ENCODE measurements at regions not wholly inside any gene's neighbourhood (a gene's known extent, or its start where the extent isn't known, plus 50 kb on each side); places are given as distances from the start of the nearest gene placed in this dataset.

DNA sequence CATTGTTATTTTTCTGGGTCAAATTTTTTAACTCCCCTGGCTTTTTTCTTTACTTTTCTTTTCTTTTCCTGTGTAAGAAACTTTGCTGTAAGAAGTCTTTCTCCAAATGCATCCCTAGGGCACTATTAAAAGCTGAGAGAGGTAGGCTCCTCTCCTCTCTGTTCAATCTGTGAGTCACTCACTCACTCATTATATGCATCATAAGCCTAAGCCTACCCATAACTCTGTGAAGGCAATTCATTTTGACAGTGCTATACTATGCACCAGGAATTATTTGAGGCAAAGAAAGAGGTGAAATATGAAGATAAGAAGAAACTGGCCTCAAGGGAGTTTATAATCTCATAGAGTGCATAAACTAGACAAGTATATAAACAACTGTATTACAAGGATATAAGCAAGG, 67.9 kb upstream of the PRR16 start (continued):
- no peak for TF ChIP-seq ZBTB10 (CRISPR knock-in tag; IDR thresholded peaks at IDR 0.05; ENCODE audit: borderline replicate concordance)
- no peak for TF ChIP-seq ATF7 (IDR thresholded peaks at IDR 0.05)
- TF ChIP-seq ATF7 (CRISPR knock-in tag; IDR thresholded peaks at IDR 0.05) = no peak
- no peak for TF ChIP-seq TARDBP (CRISPR knock-in tag; IDR thresholded peaks at IDR 0.05)

GRCh38 chr5:120400356-120400755, 63.7 kb upstream of the PRR16 start:
- no peak for ATAC-seq
- H3K36me3 ChIP-seq (replicated peaks in 1 of 2; ENCODE audit: control insufficient read depth in 1 of 2, insufficient read depth in 2 of 2, low read length in 2 of 2) = no peaks in the 10 kb centered on the region
- ChIA-PET POLR2A (no interaction called here), CTCF (ENCODE audit: low intra/inter-chr PET ratio, low total read pairs) (no interaction called here)
- no peak for FAIRE-seq
- no peaks in the 10 kb centered on the region for H3K27me3 ChIP-seq (ENCODE audit: control insufficient read depth in 1 of 2, insufficient read depth in 2 of 2, low read length in 2 of 2)
- H3K27ac ChIP-seq (ENCODE audit: extremely low read length, insufficient read depth, low read length) = no peak overlapping the region
- 6% methylated on average over 1 of the region's 1 CpG for WGBS (ENCODE audit: low lambda C conversion rate)
- intact Hi-C loops (cut with micrococcal nuclease; ENCODE audit: unreplicated experiment) = no loop called here
- H3K4me2 ChIP-seq (ENCODE audit: low read depth, low read length) = no peak overlapping the region
- H3K9me3 ChIP-seq (ENCODE audit: low read length) = peaks cover 22% of the 10 kb centered on the region
- H3K79me2 ChIP-seq (ENCODE audit: insufficient read depth, low read length) = no peaks in the 10 kb centered on the region
- no peak overlapping the region for H3K9ac ChIP-seq (ENCODE audit: insufficient read depth, low read depth, low read length)
- no peak for DNase-seq (ENCODE audit: low spot score)
- TF ChIP-seq SIN3B (IDR thresholded peaks at IDR 0.05; ENCODE audit: low read length) (no peak), PAXIP1 (CRISPR knock-in tag; conservative IDR thresholded peaks at IDR 0.05) (no peak), ZNF253 (CRISPR knock-in tag; IDR thresholded peaks at IDR 0.05; ENCODE audit: borderline replicate concordance) (no peak), MEIS2 (CRISPR knock-in tag; IDR thresholded peaks at IDR 0.05) (no peak), ZNF761 (CRISPR knock-in tag; conservative IDR thresholded peaks at IDR 0.05) (no peak), KMT2A (CRISPR knock-in tag; IDR thresholded peaks at IDR 0.05) (no peak), RXRB (CRISPR knock-in tag; IDR thresholded peaks at IDR 0.05; ENCODE audit: borderline replicate concordance) (no peak), ZFP36L2 (CRISPR knock-in tag; IDR thresholded peaks at IDR 0.05) (no peak), MAX (IDR thresholded peaks at IDR 0.05) (no peak), ATF7-NPFF (CRISPR knock-in tag; IDR thresholded peaks at IDR 0.05; ENCODE audit: low read depth) (no peak), MXI1 (IDR thresholded peaks at IDR 0.05; ENCODE audit: borderline replicate concordance, low read depth, low read length) (no peak)
- BruUV-seq (replicated peaks) = no TSS peak
- no peak overlapping the region for H2AFZ ChIP-seq (ENCODE audit: low read length)
- in situ Hi-C loops (cut with HindIII; ENCODE audit: extremely low pct_ligation_motif_present, low pct_unique_long_range_greater_than_20kb) = no loop called here
- H3K4me1 ChIP-seq (ENCODE audit: insufficient read depth, low read length) = no peaks in the 10 kb centered on the region
- no peaks in the 10 kb centered on the region for H4K20me1 ChIP-seq (ENCODE audit: insufficient read depth, low read length)
- no peak overlapping the region for H3K4me3 ChIP-seq (replicated peaks in 1 of 3; ENCODE audit: insufficient read depth in 1 of 3, low read depth in 2 of 3, low read length in 3 of 3)

All from HepG2 (cell line).